Esophagus squamous epithelium (tissue), 4 donors: ENCODE measurements at regions not wholly inside any gene's neighbourhood (a gene's known extent, or its start where the extent isn't known, plus 50 kb on each side); places are given as distances from the start of the nearest gene placed in this dataset.

Experiments used
- CTCF ChIP-seq, 6 experiments: fragments of 450-650 bp in 4 of 6; fragments of 200-600 bp in 2 of 6; sonication (generic) in 2 of 6; IDR thresholded peaks; one replicate each; pipeline ENCODE4 v1.5.1; 2016 to 2019; ENCODE audit warnings: antibody characterized with exemption in 6 of 6, mild to moderate bottlenecking in 4 of 6, moderate library complexity in 4 of 6
- POLR2A ChIP-seq, 4 donors: fragments of 450-650 bp; IDR thresholded peaks; one replicate each; pipeline ENCODE4 v1.6.1; 2017; ENCODE audit warnings: antibody characterized with exemption in 4 of 4, mild to moderate bottlenecking in 4 of 4, moderate library complexity in 3 of 4

GRCh38 chr2:131827481-131828163 lies 299.9 kb downstream of the CCDC74A start:
- TF ChIP-seq CTCF (IDR thresholded peaks at IDR 0.05) = no peak
- no peak for TF ChIP-seq POLR2A (IDR thresholded peaks at IDR 0.05)
